Vagina (tissue), 2 donors: ENCODE measurements at regions not wholly inside any gene's neighbourhood (a gene's known extent, or its start where the extent isn't known, plus 50 kb on each side); places are given as distances from the start of the nearest gene placed in this dataset.

Experiments used
- CTCF ChIP-seq, 3 experiments: fragments of 450-650 bp in 2 of 3; fragments of 200-600 bp in 1 of 3; sonication (generic) in 1 of 3; IDR thresholded peaks; one replicate each; pipeline ENCODE4 v1.5.1; 2017 to 2019; ENCODE audit warnings: antibody characterized with exemption in 3 of 3, mild to moderate bottlenecking in 2 of 3, moderate library complexity in 2 of 3
- POLR2A ChIP-seq, 2 donors: fragments of 450-650 bp; IDR thresholded peaks; one replicate each; pipeline ENCODE4 v1.6.1; 2017; ENCODE audit warnings: antibody characterized with exemption in 2 of 2, mild to moderate bottlenecking in 2 of 2, moderate library complexity in 2 of 2
- POLR2AphosphoS5 ChIP-seq, 2 donors: sonication (generic); formaldehyde crosslinking; IDR thresholded peaks; one replicate each; pipeline ENCODE4 v1.9.0; 2017; ENCODE audit warnings: antibody characterized with exemption in 2 of 2, mild to moderate bottlenecking in 2 of 2, low read depth in 1 of 2; ENCODE audit not compliant: insufficient read depth in 1 of 2

- TF ChIP-seq CTCF (IDR thresholded peaks at IDR 0.05) (no peak), POLR2A (IDR thresholded peaks at IDR 0.05) (no peak), POLR2AphosphoS5 (IDR thresholded peaks at IDR 0.05; ENCODE audit: insufficient read depth in 1 of 2, low read depth in 1 of 2) (no peak)
Observed at GRCh38 chr12:77294016-77294415, 228.6 kb upstream of the E2F7 start.
